Bone marrow (tissue), 2 donors: ENCODE measurements at regions not wholly inside any gene's neighbourhood (a gene's known extent, or its start where the extent isn't known, plus 50 kb on each side); places are given as distances from the start of the nearest gene placed in this dataset.

Source experiments
- DNase-seq, 2 donors: peaks; one replicate each; lab custom pipeline; 2025; lab: John Stamatoyannopoulos, UW

DNA sequence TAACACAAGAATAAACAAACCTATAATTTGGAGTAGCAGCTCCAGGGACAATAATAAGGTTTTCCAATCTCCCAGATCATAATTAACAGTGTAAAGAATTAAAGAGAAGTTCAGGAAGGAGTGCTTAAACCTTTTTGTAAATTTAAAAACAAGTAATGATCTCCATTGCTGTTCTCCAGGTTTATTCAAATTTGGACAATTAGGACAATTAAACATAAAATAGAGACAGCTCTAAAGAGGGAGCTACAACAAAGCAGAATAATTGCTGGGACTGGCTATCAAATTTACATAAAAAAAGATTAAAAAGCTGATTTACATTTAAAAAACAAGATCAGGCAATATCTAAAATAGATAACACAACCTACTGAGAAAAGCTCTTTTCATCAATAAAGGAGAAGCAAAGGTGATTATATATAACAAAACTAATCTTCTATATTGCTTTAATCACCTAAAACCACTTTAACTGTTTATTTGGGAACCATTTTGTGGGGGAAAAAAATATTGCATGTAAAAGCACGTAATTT lies 80.1 kb upstream of the CREB1 start:
- DNase-seq = no peak

DNA sequence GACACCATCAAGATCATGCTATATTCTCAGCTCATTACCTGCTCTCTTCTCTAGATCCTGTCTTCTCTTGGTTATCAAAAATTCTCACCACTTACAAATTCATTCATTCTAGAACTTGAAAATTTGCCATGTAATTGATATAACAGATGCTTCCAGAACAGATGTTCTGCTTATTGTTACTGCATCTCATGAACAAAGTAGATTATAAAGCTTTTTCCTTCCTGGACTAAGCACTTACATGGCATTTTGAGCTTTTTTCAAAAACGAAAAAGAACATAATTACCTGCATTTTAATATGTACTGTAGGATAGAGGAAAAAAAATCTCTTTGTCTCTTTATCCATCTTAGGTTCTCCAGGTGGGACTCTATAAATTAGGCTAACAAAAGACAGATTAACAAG lies 79.6 kb upstream of the CREB1 start:
- no peak for DNase-seq

DNA sequence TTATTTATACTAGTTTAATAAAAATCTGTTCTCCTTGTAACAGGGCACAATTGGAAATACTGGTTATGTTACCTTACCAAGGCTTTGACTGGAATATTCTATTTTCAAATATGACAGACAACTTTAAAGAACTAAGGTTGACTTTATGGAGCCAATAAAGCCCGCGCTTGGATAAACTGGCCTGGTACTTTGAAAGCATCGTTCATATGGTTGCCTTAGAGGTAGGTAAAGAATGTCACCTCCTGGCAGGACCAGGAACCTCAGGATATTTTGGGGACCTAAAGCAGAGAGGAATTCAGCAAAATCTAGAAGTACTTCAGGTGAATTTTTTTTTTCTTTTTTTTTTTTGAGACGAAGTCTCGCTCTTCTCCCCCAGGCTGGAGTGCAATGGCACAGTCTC lies 71.2 kb upstream of the CREB1 start:
- no peak for DNase-seq

DNA sequence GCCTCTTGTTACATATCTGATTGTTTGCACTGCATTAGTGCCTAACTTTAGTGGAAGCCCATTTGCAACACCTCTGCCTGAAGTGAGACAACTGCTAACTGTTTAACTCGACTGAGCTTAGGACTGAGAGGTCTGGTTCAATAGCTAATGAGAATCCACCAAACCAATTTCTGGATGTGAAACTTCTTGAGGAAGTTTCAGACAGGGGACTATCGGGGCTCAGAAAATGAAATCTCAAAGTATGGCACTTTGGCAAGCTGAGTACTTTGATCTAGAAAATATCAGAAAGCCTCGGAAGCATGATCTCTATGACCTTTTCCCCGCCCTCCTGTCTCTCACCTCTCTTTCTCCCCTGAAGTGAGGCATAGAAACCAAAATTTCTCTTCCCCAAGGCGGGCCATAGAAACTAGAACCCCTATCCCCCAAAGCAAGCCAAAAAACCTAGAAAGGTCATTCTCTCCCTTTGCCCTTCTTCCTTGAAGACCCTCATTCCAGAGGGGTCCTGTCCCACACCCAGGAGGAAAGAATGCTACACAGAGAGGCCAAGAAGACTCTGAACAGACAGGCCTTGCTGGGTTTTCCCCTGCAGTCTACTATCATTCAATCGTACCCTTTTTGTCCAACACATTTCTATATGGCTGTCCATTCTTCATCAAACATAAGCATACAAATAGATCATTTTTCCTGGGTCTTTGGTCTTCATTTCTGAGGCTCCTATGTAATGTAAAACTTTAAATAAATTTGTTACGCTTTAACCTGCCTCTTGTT lies 69.6 kb upstream of the CREB1 start:
- DNase-seq = no peak

DNA sequence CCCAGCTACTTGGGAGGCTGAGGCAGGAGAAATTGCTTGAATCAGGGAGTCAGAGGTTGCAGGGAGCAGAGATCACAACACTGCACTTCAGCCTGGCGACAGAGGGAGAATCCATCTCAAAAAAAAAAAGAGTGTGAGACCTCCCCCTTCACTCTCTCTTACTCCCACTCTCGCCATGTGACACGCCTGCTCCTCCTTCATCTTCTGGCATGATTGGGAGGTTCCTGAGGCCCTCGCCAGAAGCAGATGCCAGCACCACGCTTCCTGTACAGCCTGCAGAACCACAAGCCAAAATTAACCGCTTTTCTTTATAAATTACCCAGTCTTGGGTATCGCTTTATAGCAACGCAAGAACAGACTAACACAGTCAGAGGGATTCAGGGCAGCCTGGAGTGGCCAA lies 66.3 kb upstream of the CREB1 start:
- DNase-seq = peak in 1 of 2 donors; percentile 7

DNA sequence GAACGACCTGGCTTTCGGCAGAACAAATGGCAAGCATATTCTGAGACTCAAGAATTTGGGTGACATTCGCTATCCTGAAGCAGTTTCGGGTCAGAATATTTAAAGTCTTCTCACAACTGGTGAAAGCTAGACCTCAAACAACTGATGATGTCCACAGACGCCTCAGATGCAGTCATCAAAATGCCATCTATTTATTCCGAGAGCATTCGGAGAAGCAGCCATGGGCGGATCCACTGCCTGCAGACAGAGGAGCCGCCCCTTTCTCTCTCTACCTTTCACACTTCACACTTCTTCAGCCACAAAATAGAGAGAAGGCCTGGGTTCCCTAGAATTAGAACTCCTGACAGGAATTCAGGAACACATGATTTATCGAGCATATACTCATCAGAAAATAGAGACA lies 65.8 kb upstream of the CREB1 start:
- no peak for DNase-seq

DNA sequence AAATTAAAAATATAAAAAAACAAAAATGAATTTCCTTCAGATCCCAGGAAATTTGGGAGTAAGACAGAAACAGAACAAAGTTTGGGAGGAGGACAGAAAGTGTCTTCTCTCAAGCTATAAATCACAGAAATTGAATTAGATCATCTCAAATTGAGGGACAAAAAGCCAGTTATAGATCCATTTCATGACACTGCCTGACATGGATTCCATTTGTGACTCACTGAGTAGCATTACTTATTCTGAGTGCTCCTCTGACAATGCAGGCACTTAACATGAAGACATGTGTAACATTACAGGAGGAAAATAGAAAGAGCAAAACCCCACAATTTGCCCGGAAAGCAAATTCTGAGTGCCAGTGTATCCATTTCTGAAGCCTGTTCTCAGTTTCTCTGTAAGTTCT lies 63.9 kb upstream of the CREB1 start:
- DNase-seq = no peak

DNA sequence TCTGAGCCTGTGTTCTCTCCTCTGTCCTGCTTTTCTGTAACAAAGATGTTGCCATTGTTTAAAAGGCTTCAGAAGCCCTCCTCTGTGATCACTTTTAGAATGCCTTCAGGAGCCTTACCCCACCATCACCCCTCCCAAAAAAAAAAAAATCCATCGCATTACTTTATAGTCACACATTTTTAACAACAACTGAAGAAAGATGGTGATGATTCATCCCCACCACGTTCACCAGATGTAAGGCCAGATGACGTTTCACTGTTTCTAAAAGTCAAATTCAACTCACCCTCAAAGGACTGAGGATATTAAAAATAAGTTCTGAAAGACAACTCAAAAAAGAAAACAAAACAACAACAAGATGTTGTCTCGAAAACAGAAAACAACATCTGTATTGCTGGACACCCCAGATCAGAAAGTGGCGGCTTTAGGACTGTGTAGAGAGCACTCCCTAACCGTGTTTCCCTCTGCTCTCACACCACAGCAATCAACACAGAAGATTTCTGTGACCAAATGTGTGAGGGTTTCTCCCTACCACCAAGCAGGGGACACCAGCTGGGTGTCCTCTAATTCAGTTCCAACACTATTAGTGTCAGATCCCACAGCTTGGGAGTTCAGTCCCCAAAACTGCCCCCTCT lies 61.9 kb upstream of the CREB1 start:
- DNase-seq = no peak

DNA sequence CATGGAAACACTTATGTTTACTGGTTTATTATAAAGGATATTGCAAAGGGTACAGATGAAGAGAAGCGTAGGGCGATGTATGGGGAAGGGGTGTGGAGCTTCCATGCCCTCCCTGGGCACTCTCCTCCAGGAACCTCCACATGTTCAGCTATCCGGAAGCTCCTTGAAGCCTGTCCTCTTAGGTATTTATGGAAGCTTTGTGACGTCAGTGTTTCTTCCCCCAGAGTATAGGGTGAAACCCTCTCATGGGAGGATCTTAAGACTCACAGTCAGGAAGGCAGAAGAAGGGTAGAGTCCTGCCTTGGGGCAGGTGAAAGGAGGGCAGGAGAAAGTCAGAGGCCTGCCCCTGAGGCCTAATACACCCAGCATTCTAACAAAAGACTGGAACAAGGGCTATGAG lies 61.3 kb upstream of the CREB1 start:
- DNase-seq = no peak

DNA sequence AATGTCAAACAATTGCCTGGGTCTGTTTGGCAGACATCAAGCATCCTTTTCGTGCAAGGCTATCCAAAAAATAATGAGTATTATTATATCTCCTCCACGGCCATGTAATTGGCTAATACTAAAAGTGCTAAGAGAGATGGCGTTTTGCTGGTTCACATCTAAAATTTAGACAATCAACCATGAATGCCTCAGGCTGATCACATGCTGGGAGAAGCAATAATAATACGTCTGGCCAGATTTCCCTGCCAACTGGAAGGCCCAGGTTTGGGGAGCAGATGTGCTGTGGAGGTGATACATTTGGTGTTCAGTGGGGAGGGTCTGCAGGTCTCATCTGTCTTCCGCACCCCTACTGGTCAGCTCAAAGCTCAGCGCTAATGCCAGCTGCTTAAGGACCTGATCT lies 60.3 kb upstream of the CREB1 start:
- no peak for DNase-seq

DNA sequence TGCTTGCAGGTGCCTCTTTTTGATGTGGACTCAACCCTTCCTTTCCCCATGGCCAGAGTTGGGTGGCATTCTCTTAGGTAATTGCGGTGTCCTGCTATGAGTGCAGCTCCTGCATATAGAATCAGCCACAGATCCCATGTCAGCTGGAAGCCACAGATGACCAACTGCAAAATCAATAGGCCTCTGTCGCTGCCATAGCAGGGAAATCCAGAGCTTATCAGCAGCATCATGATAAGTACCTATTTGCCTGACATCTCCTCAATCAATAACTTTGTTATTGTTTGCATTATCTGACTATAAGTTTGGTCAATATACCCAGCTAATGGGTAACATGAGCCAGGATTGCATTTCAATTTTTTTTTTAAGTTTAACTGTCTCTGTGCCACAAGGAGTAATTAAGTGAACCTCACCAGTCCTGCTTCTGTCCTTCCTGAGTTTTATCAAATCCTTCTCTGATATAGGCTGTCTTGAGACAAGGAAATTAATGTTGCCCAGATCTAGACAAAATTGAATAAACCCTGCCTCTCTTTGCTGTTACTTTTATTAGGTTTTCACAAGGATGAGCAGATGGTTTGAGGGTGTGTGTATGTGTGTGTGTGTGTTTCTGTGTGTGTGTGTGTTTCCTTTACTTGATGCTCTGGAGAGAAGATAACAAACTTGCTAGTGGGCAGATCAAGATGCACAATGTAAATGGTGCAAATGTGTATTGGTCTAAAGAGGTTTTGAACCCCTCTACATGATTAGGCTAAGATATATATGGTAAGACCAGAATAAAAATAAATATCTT lies 59.6 kb upstream of the CREB1 start:
- DNase-seq = no peak

DNA sequence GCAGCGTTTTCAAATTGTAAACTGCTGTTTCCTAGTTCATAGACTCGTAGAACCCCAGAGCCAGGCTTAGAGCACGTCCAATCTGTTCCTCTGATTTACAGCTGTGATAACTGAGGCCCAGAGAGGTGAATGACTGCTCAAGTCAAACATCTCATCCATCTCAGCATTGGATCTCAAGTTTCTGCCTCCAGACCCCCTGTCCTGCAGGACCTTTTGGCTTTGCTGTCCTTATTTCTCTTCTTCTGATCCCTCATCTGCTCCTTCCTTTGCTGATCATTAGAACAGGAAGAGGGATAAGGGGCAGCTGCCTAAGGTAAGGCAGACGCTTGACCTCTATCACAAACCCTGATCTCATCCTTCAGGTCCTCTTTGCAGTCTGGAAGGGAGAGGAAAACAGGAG lies 58.5 kb upstream of the CREB1 start:
- DNase-seq = no peak

DNA sequence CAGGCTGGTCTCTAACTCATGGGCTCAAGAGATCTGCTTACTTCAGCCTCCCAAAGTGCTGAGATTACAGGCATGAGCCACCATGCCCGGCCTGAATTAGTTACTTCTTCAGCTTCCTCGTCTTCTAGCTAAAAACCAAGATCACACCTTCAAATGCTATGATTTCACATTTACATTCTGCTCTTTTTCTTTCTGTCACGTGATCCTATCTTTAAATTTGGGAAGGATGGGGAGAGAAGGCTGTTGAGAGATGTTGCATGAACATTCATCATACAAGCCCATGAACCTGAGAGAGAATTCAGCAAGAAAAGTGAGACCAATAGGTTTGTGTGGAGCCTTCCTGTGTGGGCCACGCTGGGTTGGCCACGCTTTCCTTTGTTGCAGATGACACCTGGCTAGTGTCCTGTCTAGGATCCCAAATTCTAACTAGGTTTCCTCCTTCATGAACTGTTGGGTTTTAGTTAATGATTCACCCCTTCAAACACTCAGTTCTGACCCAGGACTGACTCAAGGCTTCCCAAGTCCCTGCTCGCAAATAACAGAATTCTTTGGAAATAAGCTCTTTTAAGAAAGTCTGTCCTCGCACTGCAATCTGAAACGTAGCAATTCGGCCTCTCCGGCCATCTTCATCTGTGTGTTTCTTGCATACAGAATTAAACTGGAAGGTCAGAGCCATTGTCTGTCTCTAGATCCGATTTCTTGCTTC lies 57.3 kb upstream of the CREB1 start:
- no peak for DNase-seq

DNA sequence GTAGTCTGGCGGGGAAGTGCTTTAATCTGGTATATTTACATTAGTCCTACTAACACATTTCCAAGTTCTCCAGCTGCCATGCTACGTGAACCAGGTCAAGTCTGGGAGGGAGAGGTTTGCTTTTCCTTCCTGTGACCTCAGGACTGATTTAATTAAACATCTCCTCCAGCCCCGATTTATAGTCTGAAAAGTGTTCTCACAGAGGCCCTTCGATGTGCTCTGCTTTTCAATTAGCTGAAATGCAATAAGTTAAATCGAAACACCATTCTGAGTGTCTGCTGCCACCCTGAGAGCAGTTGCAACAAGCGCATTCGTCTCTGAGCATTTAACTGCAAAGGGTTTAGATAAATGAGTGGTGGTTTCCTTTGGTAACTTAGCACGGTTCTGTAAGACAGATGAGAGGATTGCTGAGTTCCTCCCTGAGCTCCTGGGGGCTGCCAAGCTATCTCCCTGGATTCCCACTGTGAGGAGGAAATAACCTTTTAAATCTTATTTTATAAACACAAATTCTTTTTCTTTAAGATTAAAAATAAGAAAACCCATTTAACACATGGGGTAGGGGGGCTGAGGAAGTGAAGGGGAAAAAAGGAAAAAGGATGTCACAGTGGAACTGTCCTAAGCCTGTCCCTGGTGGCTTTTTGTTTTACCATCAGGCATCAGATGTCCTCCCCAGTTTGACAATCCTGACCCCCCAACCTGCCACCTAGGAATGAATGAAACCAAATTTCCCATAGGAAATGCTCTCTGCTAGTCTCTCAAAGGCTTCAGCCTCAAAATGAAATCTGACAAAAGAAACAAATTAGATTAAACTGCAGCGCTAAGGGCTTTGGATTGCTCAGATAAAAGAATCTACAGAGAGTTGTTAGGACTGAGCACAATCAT lies 56.5 kb upstream of the CREB1 start:
- DNase-seq = peak in 1 of 2 donors; percentile 56

DNA sequence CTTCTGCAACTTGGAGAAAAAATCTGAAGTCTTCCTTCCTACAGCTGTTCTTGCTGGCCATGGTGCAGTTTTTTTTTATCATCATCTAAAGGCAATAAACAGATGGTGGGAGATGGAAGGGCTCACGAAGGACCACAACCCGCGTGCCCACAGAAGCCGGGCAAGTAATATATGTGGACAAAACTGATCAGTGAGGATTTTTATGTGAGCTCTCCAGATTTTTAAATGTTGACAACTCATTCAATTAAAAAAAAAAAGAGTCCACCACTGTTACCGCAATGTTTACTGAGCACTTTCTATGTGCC lies 55.9 kb upstream of the CREB1 start:
- DNase-seq = no peak

DNA sequence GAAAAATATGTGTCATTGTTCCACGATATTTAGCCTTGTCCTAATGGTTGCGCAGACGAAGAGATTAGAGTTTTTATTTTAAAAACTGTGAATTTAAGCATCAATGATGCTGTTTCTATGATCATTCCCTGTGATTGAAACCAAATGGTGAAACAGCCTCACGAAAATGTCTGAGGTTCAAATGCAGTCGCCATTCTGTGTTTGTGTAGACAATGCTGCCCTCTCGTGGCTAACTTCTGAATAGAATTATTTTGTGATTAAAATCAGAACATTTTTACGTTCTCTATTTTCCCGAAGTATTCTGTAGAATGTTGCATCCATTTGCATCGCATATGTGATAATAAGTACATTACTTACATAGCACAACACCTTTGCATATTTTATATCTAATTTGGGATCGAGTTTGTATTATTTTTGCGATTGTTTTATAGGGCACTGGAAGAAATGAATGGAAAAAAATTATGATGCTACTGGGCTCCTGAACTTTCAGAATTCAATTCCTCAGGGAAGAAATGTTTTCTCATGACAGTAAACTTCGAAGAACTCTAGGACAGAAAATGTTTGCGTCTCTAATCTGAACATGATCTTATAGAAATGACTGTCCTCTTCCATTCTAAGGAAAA lies 54.8 kb upstream of the CREB1 start:
- peak in 1 of 2 donors; percentile 56 for DNase-seq

DNA sequence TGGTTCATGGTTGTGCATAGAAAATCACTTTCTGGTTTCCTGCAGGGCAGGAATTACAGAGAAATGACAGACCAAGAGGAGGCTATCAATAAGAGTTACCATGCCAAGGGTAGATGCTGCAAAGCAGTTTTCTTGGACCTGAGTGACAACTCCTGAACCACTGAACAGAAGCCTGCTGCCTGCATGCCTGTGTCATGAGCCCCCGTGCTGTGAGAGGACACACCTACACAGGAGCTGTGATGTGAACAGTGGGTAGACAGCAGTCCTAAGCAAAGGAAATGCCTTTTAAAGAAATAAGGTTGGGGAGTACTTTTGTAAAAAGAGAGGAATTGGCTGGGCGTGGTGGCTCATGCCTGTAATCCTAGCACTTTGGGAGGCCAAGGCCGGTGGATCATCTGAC lies 54.2 kb upstream of the CREB1 start:
- no peak for DNase-seq

DNA sequence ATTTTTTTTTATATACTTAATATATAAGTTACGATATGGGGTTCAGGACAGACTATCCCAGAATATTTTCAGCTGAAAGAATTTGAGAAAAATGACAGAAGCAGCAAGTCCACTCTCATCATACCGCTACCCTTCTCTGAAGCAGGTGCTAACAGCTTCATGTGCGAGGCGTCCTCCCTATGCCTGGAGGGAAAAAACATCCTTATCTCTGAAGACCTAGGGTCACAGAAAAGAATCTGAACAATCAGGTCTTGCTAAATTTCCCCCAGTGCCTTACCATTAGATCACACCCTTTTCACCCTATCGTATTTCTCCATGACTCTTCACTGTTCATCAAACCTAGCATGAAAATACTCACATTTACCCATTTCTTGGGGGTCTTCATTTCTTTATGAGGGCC lies 51.9 kb upstream of the CREB1 start:
- no peak for DNase-seq

DNA sequence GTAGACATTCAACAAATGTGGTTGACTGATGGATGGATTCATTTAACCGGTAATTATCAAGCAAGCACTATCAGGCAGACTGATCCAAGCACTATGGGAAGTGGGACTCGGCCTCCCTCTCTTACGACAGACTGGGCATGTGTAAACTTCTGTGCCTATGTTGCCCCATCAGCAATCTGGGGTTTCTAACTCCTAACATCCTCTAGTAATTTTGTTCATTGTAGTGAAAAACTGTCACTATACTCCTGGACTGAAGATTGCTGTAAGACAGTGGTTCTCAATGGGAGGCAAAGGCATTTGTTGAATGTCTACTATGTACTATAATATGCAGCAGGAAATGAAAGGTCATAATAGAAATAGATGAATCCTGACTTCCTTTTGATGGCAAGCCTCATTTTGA lies 51.2 kb upstream of the CREB1 start:
- no peak for DNase-seq

DNA sequence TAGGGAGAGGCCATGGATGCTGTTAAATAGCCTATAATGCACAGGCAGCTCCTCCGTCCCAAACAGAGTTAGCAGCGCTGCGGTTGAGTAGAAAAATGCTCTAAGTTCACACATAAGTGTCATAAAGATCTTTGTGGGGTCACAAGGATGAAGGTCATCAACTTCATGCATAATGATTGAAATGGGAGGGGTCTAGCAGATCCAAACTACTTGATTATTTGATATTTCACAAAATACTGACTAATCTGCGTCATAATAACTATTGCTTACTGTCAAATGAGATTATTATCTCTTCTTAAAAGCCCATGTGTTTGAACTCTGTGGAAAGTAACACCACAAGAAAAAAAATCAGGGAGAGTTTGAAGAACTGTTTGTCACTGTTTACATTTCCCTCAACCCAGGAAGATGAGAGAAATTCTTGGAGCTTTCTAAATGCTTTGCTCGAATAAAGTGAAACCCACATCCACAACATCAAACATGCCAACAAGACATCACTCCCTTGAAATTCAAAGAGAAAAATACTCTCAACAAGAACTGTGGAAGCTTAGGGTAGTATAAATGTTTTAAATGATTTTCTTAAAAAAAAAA lies 50.5 kb upstream of the CREB1 start:
- DNase-seq = no peak
